Esophagus squamous epithelium (tissue), 4 donors: ENCODE measurements at regions not wholly inside any gene's neighbourhood (a gene's known extent, or its start where the extent isn't known, plus 50 kb on each side); places are given as distances from the start of the nearest gene placed in this dataset.

Experiments
- POLR2A ChIP-seq, 4 donors: fragments of 450-650 bp; IDR thresholded peaks; one replicate each; pipeline ENCODE4 v1.6.1; 2017; ENCODE audit warnings: antibody characterized with exemption in 4 of 4, mild to moderate bottlenecking in 4 of 4, moderate library complexity in 3 of 4
- TF ChIP-seq, protein P1 (sequence below), 6 experiments: fragments of 450-650 bp in 4 of 6; fragments of 200-600 bp in 2 of 6; sonication (generic) in 2 of 6; IDR thresholded peaks; one replicate each; pipeline ENCODE4 v1.5.1; 2016 to 2019; ENCODE audit warnings: antibody characterized with exemption in 6 of 6, mild to moderate bottlenecking in 4 of 6, moderate library complexity in 4 of 6

DNA sequence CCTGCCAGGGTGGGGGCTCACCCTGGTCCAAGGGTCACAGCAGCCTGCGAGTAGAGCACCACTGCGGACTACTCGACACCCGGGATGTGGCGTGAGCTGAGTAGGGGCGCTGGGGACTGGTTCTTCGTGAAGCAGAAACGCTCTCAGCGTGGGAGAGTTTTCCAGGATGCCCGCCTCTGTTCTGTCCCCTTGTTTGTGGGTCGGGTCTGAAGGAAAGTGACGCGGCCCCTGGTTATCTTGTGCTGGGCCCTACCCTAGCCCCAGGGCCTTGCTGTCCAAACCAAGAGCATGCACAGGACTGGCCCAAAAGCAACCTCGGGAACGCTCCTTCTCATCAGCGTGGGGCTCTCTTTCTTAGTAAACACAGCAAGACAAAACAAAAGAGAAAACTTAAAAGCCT is 303.3 kb downstream of the IRF8 start:
- TF ChIP-seq, protein P1, sequence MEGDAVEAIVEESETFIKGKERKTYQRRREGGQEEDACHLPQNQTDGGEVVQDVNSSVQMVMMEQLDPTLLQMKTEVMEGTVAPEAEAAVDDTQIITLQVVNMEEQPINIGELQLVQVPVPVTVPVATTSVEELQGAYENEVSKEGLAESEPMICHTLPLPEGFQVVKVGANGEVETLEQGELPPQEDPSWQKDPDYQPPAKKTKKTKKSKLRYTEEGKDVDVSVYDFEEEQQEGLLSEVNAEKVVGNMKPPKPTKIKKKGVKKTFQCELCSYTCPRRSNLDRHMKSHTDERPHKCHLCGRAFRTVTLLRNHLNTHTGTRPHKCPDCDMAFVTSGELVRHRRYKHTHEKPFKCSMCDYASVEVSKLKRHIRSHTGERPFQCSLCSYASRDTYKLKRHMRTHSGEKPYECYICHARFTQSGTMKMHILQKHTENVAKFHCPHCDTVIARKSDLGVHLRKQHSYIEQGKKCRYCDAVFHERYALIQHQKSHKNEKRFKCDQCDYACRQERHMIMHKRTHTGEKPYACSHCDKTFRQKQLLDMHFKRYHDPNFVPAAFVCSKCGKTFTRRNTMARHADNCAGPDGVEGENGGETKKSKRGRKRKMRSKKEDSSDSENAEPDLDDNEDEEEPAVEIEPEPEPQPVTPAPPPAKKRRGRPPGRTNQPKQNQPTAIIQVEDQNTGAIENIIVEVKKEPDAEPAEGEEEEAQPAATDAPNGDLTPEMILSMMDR (IDR thresholded peaks at IDR 0.05): no peak
- TF ChIP-seq POLR2A (IDR thresholded peaks at IDR 0.05): no peak
